ENCODE measurements at regions not wholly inside any gene's neighbourhood (a gene's known extent, or its start where the extent isn't known, plus 50 kb on each side); places are given as distances from the start of the nearest gene placed in this dataset.
"Not testable (repeated sequence)": the region's sequence is repeated elsewhere in the genome, so short reads cannot be mapped to it uniquely, and the experiment has no call there.

GRCh38 chr9:31104249-31104648 lies 1280.2 kb upstream of the ACO1 start:
- DNase-seq, result no peak

GRCh38 chr9:31112491-31112890 lies 1272.0 kb upstream of the ACO1 start:
- no peak for DNase-seq

GRCh38 chr9:31114346-31114745 lies 1270.1 kb upstream of the ACO1 start:
- DNase-seq, result no peak

GRCh38 chr9:31119890-31120454 lies 1264.5 kb upstream of the ACO1 start:
- peak; percentile 25 for DNase-seq

- DNase-seq, result no peak
These were observed 1260.1 kb upstream of the ACO1 start for GRCh38 chr9:31124389-31124788.

GRCh38 chr9:31135567-31135966 lies 1248.9 kb upstream of the ACO1 start:
- no peak for DNase-seq

- no peak for DNase-seq
These were observed 1247.9 kb upstream of the ACO1 start for GRCh38 chr9:31136524-31136923.

GRCh38 chr9:31137176-31138160 lies 1247.0 kb upstream of the ACO1 start:
- DNase-seq, result no peak

- no peak for DNase-seq
These were observed 1244.1 kb upstream of the ACO1 start for GRCh38 chr9:31140316-31140715.

- no peak for DNase-seq
These were observed 1242.0 kb upstream of the ACO1 start for GRCh38 chr9:31142456-31142855.

- no peak for DNase-seq
These were observed 1239.8 kb upstream of the ACO1 start for GRCh38 chr9:31144614-31145013.

GRCh38 chr9:31146485-31147166 lies 1237.8 kb upstream of the ACO1 start:
- no peak for DNase-seq

GRCh38 chr9:31153250-31153840 lies 1231.1 kb upstream of the ACO1 start:
- no peak for DNase-seq

- DNase-seq, result peak; percentile 8
These were observed 1217.9 kb upstream of the ACO1 start for GRCh38 chr9:31166516-31166915.

- DNase-seq, result no peak
These were observed 1216.3 kb upstream of the ACO1 start for GRCh38 chr9:31168161-31168560.

- no peak for DNase-seq
These were observed 1209.8 kb upstream of the ACO1 start for GRCh38 chr9:31174681-31175080.

GRCh38 chr9:31183866-31184265 lies 1200.6 kb upstream of the ACO1 start:
- DNase-seq, result no peak

GRCh38 chr9:31185831-31186230 lies 1198.6 kb upstream of the ACO1 start:
- DNase-seq, result no peak

- no peak for DNase-seq
These were observed 1195.9 kb upstream of the ACO1 start for GRCh38 chr9:31188496-31188895.

GRCh38 chr9:31210978-31211570 lies 1173.4 kb upstream of the ACO1 start:
- DNase-seq, result no peak

GRCh38 chr9:31229976-31230375 lies 1154.5 kb upstream of the ACO1 start:
- not testable (repeated sequence) for DNase-seq

- DNase-seq, result no peak
These were observed 1152.0 kb upstream of the ACO1 start for GRCh38 chr9:31232485-31232884.

GRCh38 chr9:31236344-31236743 lies 1148.1 kb upstream of the ACO1 start:
- DNase-seq, result no peak
